Activated B cell treated with CpG ODN at 0.5 μM for 24 hours (primary cell): ENCODE measurements at regions not wholly inside any gene's neighbourhood (a gene's known extent, or its start where the extent isn't known, plus 50 kb on each side); places are given as distances from the start of the nearest gene placed in this dataset.

Experiments
- ATAC-seq: fragments of 200-7000 bp; cut with Tn5 transposase; one replicate; pipeline ENCODE4 v1.10.0; 2021; ENCODE audit warnings: low read depth, mild to moderate bottlenecking, moderate library complexity
- CTCF ChIA-PET: fragments of 350-600 bp; sonication (Branson Sonifier 250); formaldehyde crosslinking; loops from one replicate; lab custom pipeline; 2021; ENCODE audit warnings: antibody characterized with exemption; lab: Charles Lee
- POLR2A ChIA-PET: fragments of 350-600 bp; sonication (Branson Sonifier 250); formaldehyde crosslinking; loops from one replicate; lab custom pipeline; 2021; ENCODE audit warnings: antibody characterized with exemption; lab: Charles Lee
- DNase-seq: peaks from one replicate; pipeline ENCODE4 v3.0.0; 2022
- H3K27ac Mint-ChIP-seq: one replicate; pipeline ENCODE4 v1.8.0; 2020; ENCODE audit warnings: mixed read lengths
- H3K27me3 Mint-ChIP-seq: one replicate; pipeline ENCODE4 v1.8.0; 2021; ENCODE audit warnings: mixed read lengths
- H3K36me3 Mint-ChIP-seq: one replicate; pipeline ENCODE4 v1.8.0; 2021; ENCODE audit warnings: low read depth, mixed read lengths
- H3K4me1 Mint-ChIP-seq: one replicate; pipeline ENCODE4 v1.8.0; 2021; ENCODE audit warnings: mixed read lengths
- H3K4me3 Mint-ChIP-seq: one replicate; pipeline ENCODE4 v1.8.0; 2020; ENCODE audit warnings: mild to moderate bottlenecking, mixed read lengths
- H3K9me3 Mint-ChIP-seq: one replicate; pipeline ENCODE4 v1.8.0; 2020; ENCODE audit warnings: mixed read lengths
- intact Hi-C: fragments of 100-400 bp; cut with micrococcal nuclease; formaldehyde crosslinking; loops from one replicate; pipeline ENCODE4 v1.15.1; 2024
- TF ChIP-seq, protein P1 (sequence below): fragments of 200-600 bp; IDR thresholded peaks from one replicate; pipeline ENCODE4 v1.8.0; 2022; ENCODE audit warnings: antibody characterized with exemption, mild to moderate bottlenecking

DNA sequence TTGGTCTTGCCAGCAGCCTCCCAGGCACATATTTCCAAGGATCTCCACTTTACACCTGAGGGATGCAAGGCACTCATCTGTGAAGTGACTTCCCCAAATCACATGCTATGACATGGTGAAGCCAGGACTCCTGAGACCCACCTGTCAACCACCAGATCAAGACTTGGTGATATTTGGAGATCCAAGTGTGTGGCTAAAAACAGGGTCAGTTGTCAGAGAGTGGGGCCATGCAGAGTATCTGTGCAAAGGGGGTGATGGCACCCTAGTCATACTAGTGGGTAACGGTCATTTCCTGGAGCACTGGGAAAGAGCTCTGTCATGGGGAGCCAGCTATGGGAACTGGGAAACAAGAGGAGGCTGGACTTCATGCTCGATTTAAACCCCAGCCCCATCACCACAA is 218.4 kb upstream of the IRS2 start:
- ATAC-seq (no peak), DNase-seq (no peak)
- no peak overlapping the region for H3K27ac Mint-ChIP-seq
- H3K27me3 Mint-ChIP-seq = no peaks in the 10 kb centered on the region
- H3K4me3 Mint-ChIP-seq = no peak overlapping the region
- TF ChIP-seq, protein P1, sequence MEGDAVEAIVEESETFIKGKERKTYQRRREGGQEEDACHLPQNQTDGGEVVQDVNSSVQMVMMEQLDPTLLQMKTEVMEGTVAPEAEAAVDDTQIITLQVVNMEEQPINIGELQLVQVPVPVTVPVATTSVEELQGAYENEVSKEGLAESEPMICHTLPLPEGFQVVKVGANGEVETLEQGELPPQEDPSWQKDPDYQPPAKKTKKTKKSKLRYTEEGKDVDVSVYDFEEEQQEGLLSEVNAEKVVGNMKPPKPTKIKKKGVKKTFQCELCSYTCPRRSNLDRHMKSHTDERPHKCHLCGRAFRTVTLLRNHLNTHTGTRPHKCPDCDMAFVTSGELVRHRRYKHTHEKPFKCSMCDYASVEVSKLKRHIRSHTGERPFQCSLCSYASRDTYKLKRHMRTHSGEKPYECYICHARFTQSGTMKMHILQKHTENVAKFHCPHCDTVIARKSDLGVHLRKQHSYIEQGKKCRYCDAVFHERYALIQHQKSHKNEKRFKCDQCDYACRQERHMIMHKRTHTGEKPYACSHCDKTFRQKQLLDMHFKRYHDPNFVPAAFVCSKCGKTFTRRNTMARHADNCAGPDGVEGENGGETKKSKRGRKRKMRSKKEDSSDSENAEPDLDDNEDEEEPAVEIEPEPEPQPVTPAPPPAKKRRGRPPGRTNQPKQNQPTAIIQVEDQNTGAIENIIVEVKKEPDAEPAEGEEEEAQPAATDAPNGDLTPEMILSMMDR = no peak
- no peaks in the 10 kb centered on the region for H3K9me3 Mint-ChIP-seq
- intact Hi-C loops = no loop called here
- no peaks in the 10 kb centered on the region for H3K4me1 Mint-ChIP-seq
- CTCF ChIA-PET = no interaction called here
- H3K36me3 Mint-ChIP-seq = no peaks in the 10 kb centered on the region
- POLR2A ChIA-PET = no interaction called here

- no peak overlapping the region for H3K4me3 Mint-ChIP-seq
- no peak overlapping the region for H3K27ac Mint-ChIP-seq
- no peaks in the 10 kb centered on the region for H3K27me3 Mint-ChIP-seq
- intact Hi-C loops = no loop called here
- POLR2A ChIA-PET = no interaction called here
- H3K36me3 Mint-ChIP-seq = no peaks in the 10 kb centered on the region
- H3K9me3 Mint-ChIP-seq = no peaks in the 10 kb centered on the region
- TF ChIP-seq, protein P1 = no peak
- ATAC-seq (no peak), DNase-seq (no peak)
- no peaks in the 10 kb centered on the region for H3K4me1 Mint-ChIP-seq
- CTCF ChIA-PET = no interaction called here
These were observed 215.4 kb upstream of the IRS2 start for GRCh38 chr13:110001670-110002275.

GRCh38 chr13:110000534-110001345 is 214.4 kb upstream of the IRS2 start:
- DNase-seq (no peak), ATAC-seq (no peak)
- no peak overlapping the region for H3K27ac Mint-ChIP-seq
- no peak overlapping the region for H3K4me3 Mint-ChIP-seq
- no peaks in the 10 kb centered on the region for H3K27me3 Mint-ChIP-seq
- no peaks in the 10 kb centered on the region for H3K36me3 Mint-ChIP-seq
- ChIA-PET POLR2A (no interaction called here), CTCF (no interaction called here)
- no peaks in the 10 kb centered on the region for H3K9me3 Mint-ChIP-seq
- H3K4me1 Mint-ChIP-seq = no peaks in the 10 kb centered on the region
- TF ChIP-seq, protein P1 = no peak
- intact Hi-C loops = no loop called here

DNA sequence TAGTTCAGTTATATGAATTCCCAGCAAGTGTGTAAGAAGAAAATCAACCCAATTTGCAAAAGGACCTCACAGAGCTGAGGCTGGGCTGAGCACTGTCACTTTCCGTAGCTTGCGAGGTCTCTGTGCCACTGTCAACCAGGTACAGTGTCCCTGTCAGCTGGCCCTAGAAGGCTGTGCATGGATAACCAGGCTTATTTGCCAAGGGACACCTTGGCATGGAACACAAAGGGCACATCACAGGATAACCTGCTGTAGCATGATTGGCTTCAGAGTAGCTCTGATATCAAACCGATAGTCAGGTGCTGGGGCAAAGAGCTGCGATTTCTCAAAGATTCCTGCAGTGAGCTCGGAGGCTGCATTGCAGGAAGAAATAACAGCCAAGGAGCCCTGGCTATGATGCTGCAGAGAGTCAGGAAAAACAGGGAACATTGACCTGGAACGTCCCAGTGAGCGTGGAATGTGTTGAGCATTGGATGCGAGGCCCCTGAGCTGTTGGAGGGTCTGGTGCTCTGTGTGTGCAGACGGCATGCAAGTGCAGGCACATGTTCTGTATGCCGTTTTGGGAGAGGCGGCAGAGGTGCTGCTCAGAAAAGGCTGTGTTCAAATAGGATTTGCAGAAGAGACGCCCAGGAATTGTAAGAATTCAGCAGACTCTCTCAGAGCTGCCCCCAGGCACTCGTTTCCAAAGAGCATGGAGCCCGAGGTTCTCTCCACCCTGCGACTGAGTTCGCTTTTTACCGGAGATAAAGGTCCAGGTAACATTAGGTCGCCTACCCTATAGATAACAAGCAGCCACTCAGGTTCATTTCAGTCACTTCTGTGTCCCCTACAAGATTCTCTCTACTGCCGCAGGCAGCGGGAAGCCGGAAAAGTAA is 213.5 kb upstream of the IRS2 start:
- intact Hi-C loops = no loop called here
- no peak for ATAC-seq
- no peak overlapping the region for H3K27ac Mint-ChIP-seq
- no peaks in the 10 kb centered on the region for H3K27me3 Mint-ChIP-seq
- no peak overlapping the region for H3K4me3 Mint-ChIP-seq
- POLR2A ChIA-PET = no interaction called here
- TF ChIP-seq, protein P1 = no peak
- no peaks in the 10 kb centered on the region for H3K36me3 Mint-ChIP-seq
- CTCF ChIA-PET = interaction anchor here (0.7 kb wide), 1 partner anchor 960 kb away, joined by 3 read pairs; no protein-coding TSS in a partner anchor
- H3K9me3 Mint-ChIP-seq = no peaks in the 10 kb centered on the region
- no peaks in the 10 kb centered on the region for H3K4me1 Mint-ChIP-seq
- DNase-seq = no peak
